ENCODE measurements at regions not wholly inside any gene's neighbourhood (a gene's known extent, or its start where the extent isn't known, plus 50 kb on each side); places are given as distances from the start of the nearest gene placed in this dataset.

DNA sequence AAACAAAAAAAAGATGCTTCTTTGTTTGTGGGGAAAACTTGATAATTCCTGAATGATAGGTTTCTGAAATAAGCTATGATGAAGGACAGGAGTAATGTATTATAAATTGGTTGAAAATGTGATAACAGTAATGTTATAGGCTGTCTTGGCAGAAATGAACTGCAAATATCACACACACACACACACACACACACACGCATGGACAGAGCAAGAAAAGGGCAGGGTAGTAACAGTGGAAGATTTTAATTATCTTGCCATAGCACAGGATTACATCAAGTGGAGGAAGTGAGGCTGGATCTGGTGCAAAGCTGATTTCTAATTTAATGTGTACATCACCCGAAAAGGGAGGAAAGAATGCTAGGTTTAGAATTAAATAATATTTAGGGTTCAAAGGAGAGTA lies 97.5 kb upstream of the CXXC4 start:
- TF ChIP-seq, protein P1, sequence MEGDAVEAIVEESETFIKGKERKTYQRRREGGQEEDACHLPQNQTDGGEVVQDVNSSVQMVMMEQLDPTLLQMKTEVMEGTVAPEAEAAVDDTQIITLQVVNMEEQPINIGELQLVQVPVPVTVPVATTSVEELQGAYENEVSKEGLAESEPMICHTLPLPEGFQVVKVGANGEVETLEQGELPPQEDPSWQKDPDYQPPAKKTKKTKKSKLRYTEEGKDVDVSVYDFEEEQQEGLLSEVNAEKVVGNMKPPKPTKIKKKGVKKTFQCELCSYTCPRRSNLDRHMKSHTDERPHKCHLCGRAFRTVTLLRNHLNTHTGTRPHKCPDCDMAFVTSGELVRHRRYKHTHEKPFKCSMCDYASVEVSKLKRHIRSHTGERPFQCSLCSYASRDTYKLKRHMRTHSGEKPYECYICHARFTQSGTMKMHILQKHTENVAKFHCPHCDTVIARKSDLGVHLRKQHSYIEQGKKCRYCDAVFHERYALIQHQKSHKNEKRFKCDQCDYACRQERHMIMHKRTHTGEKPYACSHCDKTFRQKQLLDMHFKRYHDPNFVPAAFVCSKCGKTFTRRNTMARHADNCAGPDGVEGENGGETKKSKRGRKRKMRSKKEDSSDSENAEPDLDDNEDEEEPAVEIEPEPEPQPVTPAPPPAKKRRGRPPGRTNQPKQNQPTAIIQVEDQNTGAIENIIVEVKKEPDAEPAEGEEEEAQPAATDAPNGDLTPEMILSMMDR (IDR thresholded peaks at IDR 0.05), result no peak

DNA sequence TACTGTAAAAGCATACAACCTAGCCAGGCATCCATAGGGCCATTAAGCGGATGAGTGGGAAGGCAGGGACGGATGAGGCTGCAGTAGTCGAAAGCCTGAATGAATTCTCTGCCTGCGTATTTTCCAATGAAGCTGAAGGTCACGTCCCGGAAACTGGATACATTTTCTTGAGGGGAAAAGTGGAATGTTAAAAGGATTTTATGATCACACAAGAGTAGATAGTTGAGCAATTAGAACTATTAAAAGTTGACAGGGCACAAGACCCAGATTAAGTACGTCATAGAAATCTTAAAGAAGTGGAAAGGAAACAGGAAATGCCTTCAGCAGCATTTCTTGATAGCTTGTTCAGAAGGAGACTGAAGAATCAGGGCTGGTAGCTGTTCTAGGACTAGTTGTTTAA lies 98.3 kb upstream of the CXXC4 start:
- TF ChIP-seq, protein P1 (IDR thresholded peaks at IDR 0.05), result no peak

DNA sequence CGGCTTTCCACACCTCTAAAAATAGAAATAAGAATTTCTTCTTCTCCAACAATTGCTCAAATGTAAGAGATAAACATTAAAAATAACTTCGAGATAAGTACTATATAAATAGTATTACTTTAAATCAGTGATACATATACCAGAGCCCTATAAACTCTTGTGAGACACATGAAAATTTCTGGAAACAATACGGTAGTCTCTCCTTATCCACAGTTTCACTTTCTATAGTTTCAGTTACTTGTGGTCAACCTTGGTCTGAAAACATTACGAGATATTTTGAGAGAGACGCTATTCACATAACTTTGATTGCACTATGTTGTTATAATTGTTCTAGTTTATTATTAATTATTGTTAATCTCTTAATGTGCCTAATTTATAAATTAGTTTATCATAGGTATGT lies 101.5 kb upstream of the CXXC4 start:
- TF ChIP-seq, protein P1 (IDR thresholded peaks at IDR 0.05), result no peak

DNA sequence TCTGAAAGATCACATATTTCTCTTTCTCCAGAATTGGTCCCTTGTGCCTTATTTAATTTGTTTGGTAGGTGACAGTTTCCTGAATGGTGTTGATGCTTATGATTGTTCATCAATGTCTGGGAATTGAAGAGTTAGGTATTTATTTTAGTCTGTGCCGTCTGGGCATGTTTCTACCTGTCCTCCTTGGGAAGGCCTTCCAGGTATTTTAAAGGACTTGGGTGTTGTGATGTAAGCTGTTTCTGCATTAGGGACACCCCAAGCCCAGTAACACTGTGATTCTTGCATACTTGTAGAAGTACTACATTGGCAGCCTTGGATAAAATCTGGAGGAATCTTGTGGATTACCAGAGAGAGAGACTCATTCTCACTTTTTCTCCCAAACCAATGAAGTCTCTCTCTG lies 120.8 kb upstream of the CXXC4 start:
- TF ChIP-seq, protein P1 (IDR thresholded peaks at IDR 0.05), result no peak

DNA sequence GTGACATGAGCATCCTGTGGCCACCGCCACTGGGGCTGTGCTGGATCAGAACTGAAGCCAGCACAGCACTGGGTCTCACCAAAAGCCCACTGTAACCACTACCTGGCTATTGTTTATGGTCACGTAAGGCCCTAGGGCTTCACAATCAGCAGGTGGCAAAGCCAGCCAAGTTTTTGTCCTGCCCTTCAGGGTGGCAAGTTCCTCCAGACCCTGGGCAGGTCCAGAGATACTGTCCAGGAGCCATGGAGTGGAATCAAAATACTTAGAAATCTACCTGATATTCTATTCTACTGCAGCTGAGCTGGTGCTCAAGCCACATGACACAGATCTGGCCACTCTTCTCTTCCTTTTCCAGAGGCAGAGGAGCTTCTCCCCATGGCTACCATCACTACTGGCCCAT lies 121.2 kb upstream of the CXXC4 start:
- TF ChIP-seq, protein P1 (IDR thresholded peaks at IDR 0.05), result no peak

DNA sequence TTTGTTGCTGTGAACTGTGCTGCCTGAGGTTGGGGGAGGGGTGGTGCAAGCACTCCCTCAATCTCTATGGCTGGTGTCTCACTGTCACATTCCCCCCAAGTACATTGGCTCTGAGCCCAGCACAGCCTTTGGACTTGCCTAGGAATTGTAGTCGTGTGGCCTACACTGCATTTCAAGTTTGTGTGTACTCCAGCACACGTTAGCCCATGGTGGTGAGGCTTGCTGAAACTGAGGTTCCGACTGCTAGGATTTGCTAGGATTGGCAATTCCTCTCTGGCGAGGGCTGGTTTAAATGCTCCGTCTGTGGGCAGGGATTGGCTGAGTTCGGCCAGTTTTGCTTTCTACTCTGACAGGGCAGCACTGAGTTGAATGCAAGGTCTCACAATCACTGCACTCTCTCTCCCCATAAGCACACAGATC lies 121.7 kb upstream of the CXXC4 start:
- TF ChIP-seq, protein P1 (IDR thresholded peaks at IDR 0.05), result no peak

DNA sequence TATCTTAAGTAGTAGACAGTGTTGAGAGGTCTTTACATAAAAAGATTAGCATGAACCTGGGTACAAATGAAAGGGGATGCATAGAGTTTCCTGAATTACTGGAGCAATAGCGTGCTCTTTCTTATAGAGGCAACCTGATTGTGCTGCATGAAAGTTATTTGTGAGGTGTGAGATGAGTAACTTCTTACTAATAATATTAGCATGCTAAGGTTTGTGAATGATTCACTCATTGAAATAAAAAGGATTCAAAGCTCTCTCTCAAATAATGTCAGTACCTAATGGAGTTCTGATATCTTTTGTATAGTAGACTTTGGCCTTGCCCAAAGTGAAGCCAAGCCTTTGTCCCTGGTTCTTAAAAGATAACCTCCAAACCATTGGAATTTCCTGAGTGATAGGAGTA lies 131.0 kb upstream of the CXXC4 start:
- TF ChIP-seq, protein P1 (IDR thresholded peaks at IDR 0.05), result no peak

DNA sequence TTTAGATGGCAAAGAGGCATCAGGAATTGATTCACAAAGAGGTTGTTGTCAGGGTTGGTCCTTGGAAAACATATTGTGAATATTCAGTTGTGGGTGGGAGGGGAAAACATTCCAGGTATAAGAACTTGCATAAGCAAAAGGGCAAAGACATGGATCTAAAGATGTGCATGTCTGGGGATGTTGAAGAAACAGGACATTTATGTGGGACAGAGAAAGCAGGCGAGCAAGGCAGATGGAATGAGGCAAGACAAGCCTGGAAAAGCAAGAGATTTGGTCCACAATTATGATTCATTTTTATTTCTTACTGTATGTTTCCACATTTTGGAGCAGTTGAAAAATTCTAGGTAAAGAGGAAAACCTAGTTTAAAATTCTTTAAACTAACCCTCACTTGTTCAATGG lies 134.9 kb upstream of the CXXC4 start:
- TF ChIP-seq, protein P1 (IDR thresholded peaks at IDR 0.05), result no peak
